OCI-LY7 (cell line): ENCODE measurements at regions not wholly inside any gene's neighbourhood (a gene's known extent, or its start where the extent isn't known, plus 50 kb on each side); places are given as distances from the start of the nearest gene placed in this dataset.

Experiments used
- CTCF ChIP-seq: fragments of 200-600 bp; sonication (generic); conservative IDR thresholded peaks from 2 replicates; pipeline ENCODE4 v1.5.1; 2014; ENCODE audit warnings: mild to moderate bottlenecking, antibody characterized with exemption, low read length, moderate library complexity, mixed read lengths
- EZH2phosphoT487 ChIP-seq: fragments of 200-600 bp; sonication (generic); IDR thresholded peaks from 2 replicates; pipeline ENCODE4 v1.6.1; 2018; ENCODE audit warnings: low read depth, borderline replicate concordance, mild to moderate bottlenecking, mixed run types, antibody characterized with exemption, low read length, moderate library complexity, mixed read lengths

DNA sequence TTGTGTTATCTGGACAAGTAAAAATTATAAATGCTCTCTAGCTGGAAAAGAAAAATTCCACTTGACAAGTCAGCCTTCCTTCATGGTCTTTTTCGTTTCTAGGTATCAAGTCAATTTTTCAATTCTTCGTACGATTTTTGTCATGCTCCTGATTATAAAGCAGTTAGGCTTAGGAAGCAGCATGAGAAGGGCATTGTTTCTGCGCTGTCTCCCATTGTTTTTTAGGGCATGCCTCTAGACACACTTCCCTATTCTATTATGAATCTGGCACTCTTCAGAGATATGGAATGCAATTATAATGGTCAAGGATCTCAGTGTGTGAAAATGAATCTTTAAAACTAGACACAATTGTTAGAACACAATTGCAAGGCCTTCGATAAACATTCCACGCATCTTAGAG, 164.1 kb upstream of the FAT1 start:
- TF ChIP-seq CTCF (no peak), EZH2phosphoT487 (no peak)
